ENCODE measurements at regions not wholly inside any gene's neighbourhood (a gene's known extent, or its start where the extent isn't known, plus 50 kb on each side); places are given as distances from the start of the nearest gene placed in this dataset.
"Not testable (repeated sequence)": the region's sequence is repeated elsewhere in the genome, so short reads cannot be mapped to it uniquely, and the experiment has no call there.

- H3K27ac Mint-ChIP-seq = no peak overlapping the region
- H3K4me3 Mint-ChIP-seq = no peak overlapping the region
- H3K36me3 Mint-ChIP-seq (ENCODE audit: low read depth) = no peaks in the 10 kb centered on the region
- no peaks in the 10 kb centered on the region for H3K4me1 Mint-ChIP-seq (ENCODE audit: low read depth)
- intact Hi-C loops (cut with micrococcal nuclease) = no loop called here
- H3K9me3 Mint-ChIP-seq = no peaks in the 10 kb centered on the region
- H3K27me3 Mint-ChIP-seq = peaks cover 13% of the 10 kb centered on the region
These were observed 158.3 kb upstream of the C2CD4B start for GRCh38 chr15:62323353-62323890.

DNA sequence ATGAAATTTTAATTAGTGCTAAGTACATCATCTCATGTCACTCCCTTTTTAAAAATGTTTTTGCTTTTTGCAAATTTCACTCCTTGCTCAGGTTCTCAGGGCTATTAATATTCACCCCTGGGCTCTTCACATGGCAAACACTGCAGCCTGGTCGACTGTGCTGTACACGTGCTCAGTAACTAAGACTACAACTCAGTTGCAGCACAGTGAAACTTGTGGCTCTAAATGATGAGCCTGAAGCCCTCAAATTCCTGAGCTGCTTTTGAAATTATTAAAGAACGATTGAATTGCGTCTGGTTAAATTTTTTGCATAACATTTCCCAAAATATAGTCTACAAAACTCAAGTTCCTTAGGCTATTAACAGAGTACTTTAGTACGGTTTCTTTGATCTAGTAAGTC, 159.3 kb upstream of the C2CD4B start:
- Mint-ChIP-seq H3K27me3 (peaks cover 13% of the 10 kb centered on the region), H3K27ac (no peak overlapping the region), H3K36me3 (ENCODE audit: low read depth) (no peaks in the 10 kb centered on the region), H3K9me3 (no peaks in the 10 kb centered on the region), H3K4me1 (ENCODE audit: low read depth) (no peaks in the 10 kb centered on the region), H3K4me3 (no peak overlapping the region)
- intact Hi-C loops (cut with micrococcal nuclease) = no loop called here

DNA sequence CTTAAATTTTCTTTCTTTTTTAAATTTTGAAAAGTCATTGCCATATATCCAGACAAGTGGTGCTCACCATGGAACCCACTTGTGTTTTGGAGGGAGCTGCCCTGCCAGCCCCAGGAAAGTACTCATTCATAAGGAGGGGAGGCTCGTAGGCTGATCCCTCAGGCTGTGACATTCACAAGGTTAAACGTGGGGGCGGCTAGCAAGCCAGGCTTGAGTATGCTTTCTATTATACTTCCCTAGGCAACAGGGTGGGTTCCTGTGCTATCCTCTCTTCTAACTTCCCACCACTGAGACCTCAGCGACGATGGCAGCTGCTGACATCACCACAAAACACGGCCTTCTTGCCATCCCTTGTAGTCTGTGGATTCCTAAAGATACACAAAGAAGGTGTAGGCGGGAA, 160.5 kb upstream of the C2CD4B start:
- Mint-ChIP-seq H3K36me3 (ENCODE audit: low read depth) (no peaks in the 10 kb centered on the region), H3K27me3 (peaks cover 12% of the 10 kb centered on the region), H3K4me1 (ENCODE audit: low read depth) (no peaks in the 10 kb centered on the region), H3K27ac (no peak overlapping the region), H3K9me3 (no peaks in the 10 kb centered on the region), H3K4me3 (no peak overlapping the region)
- intact Hi-C loops (cut with micrococcal nuclease) = no loop called here

GRCh38 chr15:62326460-62327011, 161.5 kb upstream of the C2CD4B start:
- Mint-ChIP-seq H3K27ac (no peak overlapping the region), H3K4me3 (no peak overlapping the region), H3K36me3 (ENCODE audit: low read depth) (no peaks in the 10 kb centered on the region), H3K4me1 (ENCODE audit: low read depth) (no peaks in the 10 kb centered on the region), H3K9me3 (no peaks in the 10 kb centered on the region), H3K27me3 (peaks cover 12% of the 10 kb centered on the region)
- intact Hi-C loops (cut with micrococcal nuclease) = no loop called here

GRCh38 chr15:62327406-62327805, 162.3 kb upstream of the C2CD4B start:
- intact Hi-C loops (cut with micrococcal nuclease) = no loop called here
- H3K27me3 Mint-ChIP-seq = peaks cover 11% of the 10 kb centered on the region
- H3K27ac Mint-ChIP-seq = no peak overlapping the region
- no peak overlapping the region for H3K4me3 Mint-ChIP-seq
- no peaks in the 10 kb centered on the region for H3K4me1 Mint-ChIP-seq (ENCODE audit: low read depth)
- H3K36me3 Mint-ChIP-seq (ENCODE audit: low read depth) = no peaks in the 10 kb centered on the region
- no peaks in the 10 kb centered on the region for H3K9me3 Mint-ChIP-seq

GRCh38 chr15:62332472-62332871, 167.4 kb upstream of the C2CD4B start:
- H3K4me1 Mint-ChIP-seq (ENCODE audit: low read depth); intact Hi-C loops (cut with micrococcal nuclease): not testable (repeated sequence)

GRCh38 chr15:62334536-62334935, 169.5 kb upstream of the C2CD4B start:
- Mint-ChIP-seq H3K27me3 (peaks cover 2% of the 10 kb centered on the region), H3K4me1 (ENCODE audit: low read depth) (no peaks in the 10 kb centered on the region), H3K36me3 (ENCODE audit: low read depth) (no peaks in the 10 kb centered on the region), H3K9me3 (no peaks in the 10 kb centered on the region), H3K4me3 (no peak overlapping the region), H3K27ac (no peak overlapping the region)
- intact Hi-C loops (cut with micrococcal nuclease) = no loop called here

More at GRCh38 chr15:62332472-62332871, 167.4 kb upstream of the C2CD4B start:
- H3K27ac Mint-ChIP-seq; H3K36me3 Mint-ChIP-seq (ENCODE audit: low read depth); H3K9me3 Mint-ChIP-seq; H3K27me3 Mint-ChIP-seq; H3K4me3 Mint-ChIP-seq: not testable (repeated sequence)

- intact Hi-C loops (cut with micrococcal nuclease) = no loop called here
- Mint-ChIP-seq H3K27me3 (peaks cover 1% of the 10 kb centered on the region), H3K4me3 (no peak overlapping the region), H3K4me1 (ENCODE audit: low read depth) (no peaks in the 10 kb centered on the region), H3K36me3 (ENCODE audit: low read depth) (no peaks in the 10 kb centered on the region), H3K9me3 (no peaks in the 10 kb centered on the region), H3K27ac (no peak overlapping the region)
These were observed 172.8 kb upstream of the C2CD4B start for GRCh38 chr15:62337934-62338333.

- intact Hi-C loops (cut with micrococcal nuclease) = no loop called here
- Mint-ChIP-seq H3K4me3 (no peak overlapping the region), H3K36me3 (ENCODE audit: low read depth) (no peaks in the 10 kb centered on the region), H3K9me3 (no peaks in the 10 kb centered on the region), H3K4me1 (ENCODE audit: low read depth) (peaks cover 4% of the 10 kb centered on the region), H3K27ac (no peak overlapping the region), H3K27me3 (no peaks in the 10 kb centered on the region)
These were observed 173.4 kb upstream of the C2CD4B start for GRCh38 chr15:62338497-62338896.

DNA sequence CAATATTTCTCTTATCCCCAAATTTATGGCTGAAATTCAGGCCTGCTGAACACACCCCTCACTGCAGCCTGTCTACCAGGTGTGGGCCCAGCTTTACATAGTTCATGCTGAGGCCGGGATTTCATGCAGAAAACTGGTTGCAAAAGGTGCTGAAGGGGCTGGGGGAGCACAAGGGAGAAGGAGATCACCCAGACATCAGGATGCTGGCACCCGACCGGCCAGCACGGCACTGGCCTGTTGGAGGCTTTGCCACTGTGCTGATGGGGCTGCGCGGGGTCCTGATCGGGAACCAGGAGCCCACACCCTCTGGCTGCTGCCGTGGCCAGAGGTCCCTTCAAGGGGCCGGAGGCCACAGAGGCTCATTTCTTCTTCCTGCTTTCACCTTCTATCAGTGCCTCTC, 177.9 kb upstream of the C2CD4B start:
- Mint-ChIP-seq H3K27ac (no peak overlapping the region), H3K9me3 (peaks cover 7% of the 10 kb centered on the region), H3K4me3 (no peak overlapping the region), H3K4me1 (ENCODE audit: low read depth) (peaks cover 23% of the 10 kb centered on the region), H3K27me3 (peaks cover 2% of the 10 kb centered on the region), H3K36me3 (ENCODE audit: low read depth) (no peaks in the 10 kb centered on the region)
- intact Hi-C loops (cut with micrococcal nuclease) = no loop called here

- Mint-ChIP-seq H3K4me1 (ENCODE audit: low read depth) (peaks cover 26% of the 10 kb centered on the region), H3K36me3 (ENCODE audit: low read depth) (no peaks in the 10 kb centered on the region), H3K4me3 (no peak overlapping the region), H3K9me3 (peaks cover 7% of the 10 kb centered on the region), H3K27me3 (peaks cover 2% of the 10 kb centered on the region), H3K27ac (no peak overlapping the region)
- intact Hi-C loops (cut with micrococcal nuclease) = no loop called here
These were observed 178.3 kb upstream of the C2CD4B start for GRCh38 chr15:62343397-62343796.

DNA sequence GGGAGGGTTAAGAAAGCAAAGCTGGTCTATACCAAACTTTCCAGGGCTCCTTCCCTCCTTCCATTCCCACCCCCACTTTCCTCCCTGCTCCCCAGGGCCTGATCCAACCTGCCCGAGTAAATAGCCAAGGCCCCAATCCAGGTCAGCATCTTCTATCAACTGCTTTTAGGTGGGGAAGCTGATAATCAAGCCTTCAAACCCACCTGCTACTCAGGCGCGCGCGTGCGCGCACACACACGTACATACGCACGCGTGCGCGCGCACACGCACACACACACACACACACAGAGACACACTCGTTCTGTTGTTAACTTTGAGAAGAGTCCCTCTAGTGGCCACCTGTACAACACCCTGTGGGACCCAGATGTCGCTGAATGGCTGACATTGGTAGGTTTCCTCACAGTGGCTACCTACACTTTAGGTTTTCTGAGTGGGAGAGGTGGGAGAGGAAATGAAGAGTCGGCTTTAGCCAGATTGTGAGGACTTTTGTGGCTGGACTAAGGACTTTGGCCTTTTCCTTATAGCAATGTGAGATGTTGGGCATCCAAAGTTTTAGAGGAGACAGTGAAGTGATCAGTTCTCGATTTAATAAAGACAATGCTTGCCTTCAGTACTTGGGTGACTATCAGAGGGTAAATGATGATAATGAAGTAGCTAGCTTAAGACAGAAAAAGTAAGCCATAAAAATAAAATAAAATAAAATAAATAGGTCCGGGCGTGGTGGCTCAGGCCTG, 179.9 kb upstream of the C2CD4B start:
- Mint-ChIP-seq H3K9me3 (peaks cover 7% of the 10 kb centered on the region), H3K27ac (no peak overlapping the region), H3K4me3 (peak overlapping the region; percentile 30), H3K4me1 (ENCODE audit: low read depth) (peaks cover 39% of the 10 kb centered on the region), H3K27me3 (peaks cover 2% of the 10 kb centered on the region), H3K36me3 (ENCODE audit: low read depth) (no peaks in the 10 kb centered on the region)
- intact Hi-C loops (cut with micrococcal nuclease) = no loop called here

GRCh38 chr15:62346168-62346567, 181.1 kb upstream of the C2CD4B start:
- H3K4me1 Mint-ChIP-seq (ENCODE audit: low read depth) = peaks cover 51% of the 10 kb centered on the region
- peaks cover 2% of the 10 kb centered on the region for H3K27me3 Mint-ChIP-seq
- intact Hi-C loops (cut with micrococcal nuclease) = no loop called here
- H3K27ac Mint-ChIP-seq = no peak overlapping the region
- no peaks in the 10 kb centered on the region for H3K36me3 Mint-ChIP-seq (ENCODE audit: low read depth)
- H3K4me3 Mint-ChIP-seq = no peak overlapping the region
- peaks cover 7% of the 10 kb centered on the region for H3K9me3 Mint-ChIP-seq

DNA sequence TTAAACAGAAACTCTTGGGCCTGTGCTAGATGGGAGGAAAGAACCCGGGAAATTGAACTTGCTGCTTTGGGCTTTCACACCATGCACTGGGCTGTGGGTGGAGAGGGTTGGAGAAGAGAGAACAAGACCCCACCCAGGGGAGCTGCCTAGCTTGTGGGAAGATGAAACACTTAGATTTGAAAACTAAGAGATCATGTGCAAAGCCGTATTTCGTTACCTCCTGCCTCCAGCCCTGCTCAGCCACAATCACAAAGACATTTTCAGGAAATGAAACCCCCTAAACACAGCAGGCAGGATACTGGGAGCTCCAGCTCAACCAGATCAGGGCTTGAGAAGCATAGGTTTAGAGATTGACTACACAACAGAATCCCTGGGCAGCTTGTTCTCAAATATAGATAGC, 183.0 kb upstream of the C2CD4B start:
- intact Hi-C loops (cut with micrococcal nuclease) = no loop called here
- Mint-ChIP-seq H3K4me1 (ENCODE audit: low read depth) (peaks cover 57% of the 10 kb centered on the region), H3K9me3 (peaks cover 7% of the 10 kb centered on the region), H3K4me3 (peak overlapping the region; percentile 7), H3K36me3 (ENCODE audit: low read depth) (no peaks in the 10 kb centered on the region), H3K27ac (peak overlapping the region; percentile 29), H3K27me3 (peaks cover 2% of the 10 kb centered on the region)

- Mint-ChIP-seq H3K4me1 (ENCODE audit: low read depth) (peaks cover 52% of the 10 kb centered on the region), H3K4me3 (no peak overlapping the region), H3K36me3 (ENCODE audit: low read depth) (no peaks in the 10 kb centered on the region), H3K27me3 (peaks cover 2% of the 10 kb centered on the region), H3K27ac (no peak overlapping the region), H3K9me3 (peaks cover 7% of the 10 kb centered on the region)
- intact Hi-C loops (cut with micrococcal nuclease) = no loop called here
These were observed 183.5 kb upstream of the C2CD4B start for GRCh38 chr15:62348623-62349022.
